Osteocyte (in vitro differentiated cells): ENCODE measurements at regions not wholly inside any gene's neighbourhood (a gene's known extent, or its start where the extent isn't known, plus 50 kb on each side); places are given as distances from the start of the nearest gene placed in this dataset.
A peak's percentile ranks its signal among the peaks of the same experiment; 100 is the strongest.

Experiments
- DNase-seq: peaks from one replicate; pipeline ENCODE4 v3.0.0; 2021; ENCODE audit warnings: mixed read lengths; ENCODE audit not compliant: unreplicated experiment; ENCODE audit errors: extremely low spot score
- H3K27ac Mint-ChIP-seq: one replicate; pipeline ENCODE4 v1.8.0; 2021; ENCODE audit warnings: mild to moderate bottlenecking, mixed read lengths; ENCODE audit not compliant: unreplicated experiment
- H3K27me3 Mint-ChIP-seq: one replicate; pipeline ENCODE4 v1.8.0; 2021; ENCODE audit warnings: mixed read lengths; ENCODE audit not compliant: unreplicated experiment
- H3K36me3 Mint-ChIP-seq: one replicate; pipeline ENCODE4 v1.8.0; 2021; ENCODE audit warnings: mixed read lengths; ENCODE audit not compliant: unreplicated experiment
- H3K4me1 Mint-ChIP-seq: one replicate; pipeline ENCODE4 v1.8.0; 2021; ENCODE audit warnings: mixed read lengths; ENCODE audit not compliant: unreplicated experiment
- H3K4me3 Mint-ChIP-seq: one replicate; pipeline ENCODE4 v1.8.0; 2021; ENCODE audit warnings: mild to moderate bottlenecking, moderate library complexity, mixed read lengths; ENCODE audit not compliant: unreplicated experiment
- H3K9me3 Mint-ChIP-seq: one replicate; pipeline ENCODE4 v1.8.0; 2021; ENCODE audit warnings: mixed read lengths; ENCODE audit not compliant: unreplicated experiment
- TF ChIP-seq, protein P1 (sequence below): fragments of 200-600 bp; sonication (generic); IDR thresholded peaks from 2 replicates; pipeline ENCODE4 v1.5.0; 2021; ENCODE audit warnings: antibody characterized with exemption, mild to moderate bottlenecking, moderate library complexity

- Mint-ChIP-seq H3K4me1 (peaks cover 35% of the 10 kb centered on the region), H3K4me3 (no peak overlapping the region), H3K9me3 (peaks cover 9% of the 10 kb centered on the region), H3K36me3 (peaks cover 8% of the 10 kb centered on the region), H3K27me3 (no peaks in the 10 kb centered on the region), H3K27ac (no peak overlapping the region)
- TF ChIP-seq, protein P1, sequence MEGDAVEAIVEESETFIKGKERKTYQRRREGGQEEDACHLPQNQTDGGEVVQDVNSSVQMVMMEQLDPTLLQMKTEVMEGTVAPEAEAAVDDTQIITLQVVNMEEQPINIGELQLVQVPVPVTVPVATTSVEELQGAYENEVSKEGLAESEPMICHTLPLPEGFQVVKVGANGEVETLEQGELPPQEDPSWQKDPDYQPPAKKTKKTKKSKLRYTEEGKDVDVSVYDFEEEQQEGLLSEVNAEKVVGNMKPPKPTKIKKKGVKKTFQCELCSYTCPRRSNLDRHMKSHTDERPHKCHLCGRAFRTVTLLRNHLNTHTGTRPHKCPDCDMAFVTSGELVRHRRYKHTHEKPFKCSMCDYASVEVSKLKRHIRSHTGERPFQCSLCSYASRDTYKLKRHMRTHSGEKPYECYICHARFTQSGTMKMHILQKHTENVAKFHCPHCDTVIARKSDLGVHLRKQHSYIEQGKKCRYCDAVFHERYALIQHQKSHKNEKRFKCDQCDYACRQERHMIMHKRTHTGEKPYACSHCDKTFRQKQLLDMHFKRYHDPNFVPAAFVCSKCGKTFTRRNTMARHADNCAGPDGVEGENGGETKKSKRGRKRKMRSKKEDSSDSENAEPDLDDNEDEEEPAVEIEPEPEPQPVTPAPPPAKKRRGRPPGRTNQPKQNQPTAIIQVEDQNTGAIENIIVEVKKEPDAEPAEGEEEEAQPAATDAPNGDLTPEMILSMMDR: no peak
- no peak for DNase-seq
These were observed 106.9 kb upstream of the NAV2 start for GRCh38 chr11:19605520-19606371.

DNA sequence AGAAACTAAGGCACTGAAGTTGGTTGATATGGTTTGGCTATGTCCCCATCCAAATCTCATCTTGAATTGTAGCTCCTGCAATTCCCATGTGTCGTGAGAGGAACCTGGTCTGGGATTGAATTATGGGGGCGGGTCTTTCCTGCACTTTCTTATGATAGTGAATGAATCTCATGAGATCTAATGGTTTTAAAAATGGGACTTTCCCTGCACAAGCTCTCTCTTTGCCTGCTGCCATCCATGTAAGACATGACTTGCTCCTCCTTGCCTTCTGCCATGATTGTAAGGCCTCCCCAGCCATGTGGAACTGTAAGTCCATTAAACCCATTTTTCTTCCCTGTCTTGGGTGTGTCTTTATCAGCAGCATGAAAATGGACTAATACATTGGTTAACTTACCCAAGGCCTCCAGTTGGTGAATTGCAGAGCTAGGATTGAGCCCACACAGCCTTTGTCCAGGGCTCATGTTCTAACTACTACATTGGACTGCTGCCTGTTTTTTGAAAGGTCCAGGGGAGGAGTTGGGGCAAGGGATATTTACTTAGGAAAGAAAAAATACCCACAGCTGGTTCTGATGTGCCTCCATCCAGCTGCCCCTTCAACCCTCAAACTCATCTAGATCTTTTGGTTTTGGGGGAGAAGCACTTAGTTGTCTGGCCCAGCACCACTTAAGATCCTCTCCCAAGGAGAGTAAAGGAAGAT is 107.8 kb upstream of the NAV2 start:
- Mint-ChIP-seq H3K4me1 (peaks cover 39% of the 10 kb centered on the region), H3K4me3 (no peak overlapping the region), H3K36me3 (peaks cover 5% of the 10 kb centered on the region), H3K27me3 (no peaks in the 10 kb centered on the region), H3K27ac (no peak overlapping the region), H3K9me3 (peaks cover 9% of the 10 kb centered on the region)
- no peak for DNase-seq
- TF ChIP-seq, protein P1: no peak

DNA sequence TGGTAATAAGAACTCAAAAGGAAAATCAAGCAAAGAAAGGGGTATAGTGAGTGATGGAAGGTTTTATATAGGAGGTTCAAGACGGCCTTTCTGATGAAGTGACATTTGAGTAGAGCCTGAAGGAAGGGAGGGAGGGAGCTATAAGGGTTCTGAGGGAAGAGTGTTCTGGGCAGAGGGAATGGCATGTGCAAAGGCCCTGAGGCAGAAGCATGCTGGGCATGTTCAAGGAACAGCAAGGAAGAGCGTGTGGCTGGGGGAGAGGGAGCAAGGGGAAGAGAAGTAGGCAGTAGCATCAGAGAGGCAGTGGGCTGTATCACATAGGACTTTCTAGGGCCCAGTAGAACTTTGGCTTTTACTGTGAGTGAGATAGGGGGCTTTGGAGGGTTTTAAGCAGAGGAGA is 108.9 kb upstream of the NAV2 start:
- Mint-ChIP-seq H3K4me1 (peaks cover 48% of the 10 kb centered on the region), H3K4me3 (no peak overlapping the region), H3K9me3 (peaks cover 9% of the 10 kb centered on the region), H3K27ac (no peak overlapping the region), H3K27me3 (no peaks in the 10 kb centered on the region), H3K36me3 (peaks cover 3% of the 10 kb centered on the region)
- TF ChIP-seq, protein P1: no peak
- DNase-seq: no peak

DNA sequence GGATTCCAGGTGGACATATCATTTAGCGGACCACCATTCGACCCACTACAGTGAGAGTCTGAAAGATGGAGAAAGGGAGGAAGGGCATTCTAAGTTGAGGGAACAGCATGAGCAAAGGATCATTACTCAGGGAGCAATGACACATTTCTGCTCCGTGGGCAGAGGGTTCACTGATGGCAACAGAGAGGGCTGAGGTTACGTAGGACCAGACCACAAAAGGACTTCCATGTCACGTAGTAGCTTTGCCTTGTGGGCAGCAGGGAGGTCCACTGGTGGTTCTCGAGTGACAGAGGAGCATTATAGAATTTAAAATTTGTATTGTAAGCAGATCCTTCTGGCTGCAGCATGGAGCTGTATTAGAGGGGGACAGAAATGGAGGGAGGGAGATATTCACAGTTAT is 109.7 kb upstream of the NAV2 start:
- Mint-ChIP-seq H3K27me3 (no peaks in the 10 kb centered on the region), H3K4me1 (peaks cover 51% of the 10 kb centered on the region), H3K9me3 (peaks cover 9% of the 10 kb centered on the region), H3K36me3 (peaks cover 3% of the 10 kb centered on the region), H3K27ac (no peak overlapping the region), H3K4me3 (no peak overlapping the region)
- DNase-seq: peak; percentile 19
- TF ChIP-seq, protein P1: no peak

DNA sequence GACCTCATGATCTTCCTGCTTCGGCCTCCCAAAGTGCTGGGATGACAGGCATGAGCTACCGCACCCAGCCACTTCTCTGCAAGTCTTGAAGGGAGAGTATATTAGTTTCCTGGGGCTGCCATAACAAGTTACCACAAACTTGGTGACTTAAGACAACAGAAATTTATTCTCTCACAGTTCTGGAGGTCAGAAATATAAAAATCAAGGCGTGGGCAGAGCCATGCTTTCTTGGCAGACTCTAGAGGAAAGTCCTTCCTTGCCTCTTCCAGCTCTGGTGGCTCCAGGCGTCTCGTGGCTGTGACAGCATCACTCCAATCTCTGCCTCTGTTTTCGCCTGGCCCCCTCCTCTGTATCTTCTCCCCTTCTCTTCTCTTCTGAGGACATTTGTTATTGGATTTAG is 110.2 kb upstream of the NAV2 start:
- peaks cover 51% of the 10 kb centered on the region for H3K4me1 Mint-ChIP-seq
- H3K27ac Mint-ChIP-seq: no peak overlapping the region
- peaks cover 9% of the 10 kb centered on the region for H3K9me3 Mint-ChIP-seq
- TF ChIP-seq, protein P1: no peak
- no peak overlapping the region for H3K4me3 Mint-ChIP-seq
- H3K27me3 Mint-ChIP-seq: no peaks in the 10 kb centered on the region
- peaks cover 3% of the 10 kb centered on the region for H3K36me3 Mint-ChIP-seq
- DNase-seq: no peak
